ENCODE measurements at regions not wholly inside any gene's neighbourhood (a gene's known extent, or its start where the extent isn't known, plus 50 kb on each side); places are given as distances from the start of the nearest gene placed in this dataset.

- H3K4ac ChIP-seq (replicated peaks; ENCODE audit: insufficient read length, low read depth, low read length): no peak overlapping the region
- H2AK5ac ChIP-seq (ENCODE audit: low read depth, low read length): no peak overlapping the region
- no peak overlapping the region for H4K5ac ChIP-seq (ENCODE audit: insufficient read length, low read depth, low read length)
- H2BK120ac ChIP-seq (replicated peaks; ENCODE audit: low read depth, low read length): no peak overlapping the region
- H3K56ac ChIP-seq (replicated peaks; ENCODE audit: insufficient read length, low read depth, low read length): no peak overlapping the region
- no peak overlapping the region for H2BK20ac ChIP-seq (ENCODE audit: low read length)
- DNase-seq (ENCODE audit: low read depth in 1 of 2, low spot score in 2 of 2): no peak
- H4K91ac ChIP-seq (replicated peaks; ENCODE audit: insufficient read length, low read length): no peak overlapping the region
- WGBS, 2 experiments (ENCODE audit: extremely low coverage in 1 of 2, insufficient coverage in 1 of 2, insufficient read length in 1 of 2, insufficient replicate concordance in 2 of 2, low coverage in 1 of 2, low lambda C conversion rate in 2 of 2, missing lambda C conversion rate in 1 of 2): 94% methylated on average over 2 of the region's 2 CpGs; no CpG with 5 or more reads in 1 of the 2 experiments
- no peaks in the 10 kb centered on the region for H3K9me3 ChIP-seq (ENCODE audit: insufficient read depth in 2 of 2, low read depth in 1 of 2, low read length in 1 of 2)
- no peak overlapping the region for H3K27ac ChIP-seq (ENCODE audit: low read depth, low read length)
- H3K79me1 ChIP-seq (ENCODE audit: low read depth, low read length): no peaks in the 10 kb centered on the region
- no peak overlapping the region for H3K23ac ChIP-seq (ENCODE audit: insufficient read length)
- no peaks in the 10 kb centered on the region for H3K4me1 ChIP-seq (replicated peaks in 1 of 4; ENCODE audit: control insufficient read depth in 3 of 4, insufficient read depth in 4 of 4, low read length in 3 of 4)
- no peaks in the 10 kb centered on the region for H3K79me2 ChIP-seq (ENCODE audit: control insufficient read depth in 1 of 2, insufficient read depth in 2 of 2, low read length in 2 of 2)
- no peaks in the 10 kb centered on the region for H4K20me1 ChIP-seq (replicated peaks in 1 of 2; ENCODE audit: control insufficient read depth in 1 of 2, insufficient read depth in 2 of 2, low read length in 2 of 2)
- H3K4me3 ChIP-seq (ENCODE audit: extremely low read depth in 1 of 4, insufficient read depth in 2 of 4, low read depth in 3 of 4, low read length in 4 of 4): no peak overlapping the region
- no peak overlapping the region for H4K8ac ChIP-seq (ENCODE audit: extremely low read depth, insufficient read depth, low read length)
- H2AFZ ChIP-seq (ENCODE audit: low read length): no peak overlapping the region
- no peaks in the 10 kb centered on the region for H3K36me3 ChIP-seq (ENCODE audit: control insufficient read depth in 2 of 4, insufficient read depth in 4 of 4, low read length in 3 of 4)
- H2BK12ac ChIP-seq (ENCODE audit: low read depth, low read length): no peak overlapping the region
- H3K27me3 ChIP-seq (replicated peaks in 1 of 4; ENCODE audit: control insufficient read depth in 3 of 4, extremely low read depth in 1 of 4, insufficient read depth in 3 of 4, low read length in 3 of 4): peaks cover 0 to under 1% (median 0%) of the 10 kb centered on the region in 4 experiments; a peak in 1 of 7 replicates
- ChIA-PET CTCF (ENCODE audit: partially characterized antibody) (no interaction called here), POLR2A (ENCODE audit: partially characterized antibody) (no interaction called here)
- no peak overlapping the region for H2BK15ac ChIP-seq (ENCODE audit: low read length)
- FAIRE-seq: no peak
- no peaks in the 10 kb centered on the region for H3K23me2 ChIP-seq (ENCODE audit: low read depth, low read length)
- no peak overlapping the region for H2BK5ac ChIP-seq (ENCODE audit: low read depth, low read length)
- no peak overlapping the region for H3K9ac ChIP-seq (replicated peaks in 1 of 4; ENCODE audit: extremely low read depth in 1 of 4, low read depth in 3 of 4, low read length in 3 of 4)
- TF ChIP-seq KDM1A (IDR thresholded peaks at IDR 0.05; ENCODE audit: borderline replicate concordance, low read length) (no peak), RNF2 (IDR thresholded peaks at IDR 0.05; ENCODE audit: borderline replicate concordance, low read depth, low read length, missing control alignments, poor library complexity, severe bottlenecking) (no peak), HDAC6 (IDR thresholded peaks at IDR 0.05; ENCODE audit: low read depth, low read length) (no peak), RXRA (IDR thresholded peaks at IDR 0.05; ENCODE audit: insufficient read depth, low read depth, low read length) (no peak), USF2 (IDR thresholded peaks at IDR 0.05; ENCODE audit: low read length) (no peak), EZH2 (IDR thresholded peaks at IDR 0.05; ENCODE audit: low read depth, low read length, severe bottlenecking) (no peak), MAFK (IDR thresholded peaks at IDR 0.05; ENCODE audit: low read depth, low read length) (no peak), KDM4A (IDR thresholded peaks at IDR 0.05; ENCODE audit: low read depth, low read length, severe bottlenecking) (no peak), ATF2 (IDR thresholded peaks at IDR 0.05; ENCODE audit: low read length) (no peak), SP1 (IDR thresholded peaks at IDR 0.05; ENCODE audit: low read depth, low read length) (no peak)
- no peak overlapping the region for H3K18ac ChIP-seq (ENCODE audit: extremely low read depth, low read length)
- no peak overlapping the region for H3K4me2 ChIP-seq (ENCODE audit: insufficient read depth in 1 of 2, low read depth in 2 of 2, low read length in 2 of 2)
- H3K14ac ChIP-seq (ENCODE audit: insufficient read length): no peak overlapping the region
These were observed 80.5 kb downstream of the HNRNPD start for GRCh38 chr4:82293304-82293703.

Measured in H1 (cell line).